HFF-Myc (cell line): ENCODE measurements at regions not wholly inside any gene's neighbourhood (a gene's known extent, or its start where the extent isn't known, plus 50 kb on each side); places are given as distances from the start of the nearest gene placed in this dataset.
"Not testable (repeated sequence)": the region's sequence is repeated elsewhere in the genome, so short reads cannot be mapped to it uniquely, and the experiment has no call there.

Experiments used
- DNase-seq: peaks from one replicate; pipeline ENCODE4 v3.0.0-alpha.2; 2011; ENCODE audit warnings: low read depth; ENCODE audit errors: extremely low read depth
- H3K4me3 ChIP-seq: replicated peaks from 2 replicates; pipeline ENCODE4 v1.5.1; 2011; ENCODE audit warnings: low read depth, mild to moderate bottlenecking, control low read depth, low read length
- CTCF ChIP-seq: IDR thresholded peaks from 2 replicates; pipeline ENCODE4 v1.5.1; 2012; ENCODE audit warnings: mild to moderate bottlenecking, low read depth, low read length, control low read depth; ENCODE audit errors: missing control alignments

GRCh38 chr5:127176769-127177168, 103.5 kb upstream of the C5orf63 start:
- no peak for TF ChIP-seq CTCF
- DNase-seq = no peak
- no peak overlapping the region for H3K4me3 ChIP-seq

DNA sequence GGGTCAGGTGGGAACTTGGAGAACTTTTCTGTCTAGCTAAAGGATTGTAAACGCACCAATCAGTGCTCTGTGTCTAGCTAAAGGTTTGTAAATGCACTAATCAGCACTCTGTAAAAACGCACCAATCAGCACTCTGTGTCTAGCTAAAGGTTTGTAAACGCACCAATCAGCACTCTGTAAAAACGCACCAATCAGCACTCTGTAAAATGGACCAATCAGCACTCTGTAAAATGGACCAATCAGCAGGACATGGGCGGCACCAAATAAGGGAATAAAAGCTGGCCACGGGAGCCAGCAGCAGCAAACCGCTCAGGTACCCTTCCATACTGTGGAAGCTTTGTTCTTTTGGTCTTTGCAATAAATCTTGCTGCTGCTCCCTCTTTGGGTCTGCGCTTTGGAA, 108.0 kb upstream of the MEGF10 start:
- DNase-seq, H3K4me3 ChIP-seq: not testable (repeated sequence)

- no peak overlapping the region for H3K4me3 ChIP-seq
- DNase-seq = no peak
- TF ChIP-seq CTCF = no peak
Observed at GRCh38 chr5:127183332-127183731, 107.3 kb upstream of the MEGF10 start.

DNA sequence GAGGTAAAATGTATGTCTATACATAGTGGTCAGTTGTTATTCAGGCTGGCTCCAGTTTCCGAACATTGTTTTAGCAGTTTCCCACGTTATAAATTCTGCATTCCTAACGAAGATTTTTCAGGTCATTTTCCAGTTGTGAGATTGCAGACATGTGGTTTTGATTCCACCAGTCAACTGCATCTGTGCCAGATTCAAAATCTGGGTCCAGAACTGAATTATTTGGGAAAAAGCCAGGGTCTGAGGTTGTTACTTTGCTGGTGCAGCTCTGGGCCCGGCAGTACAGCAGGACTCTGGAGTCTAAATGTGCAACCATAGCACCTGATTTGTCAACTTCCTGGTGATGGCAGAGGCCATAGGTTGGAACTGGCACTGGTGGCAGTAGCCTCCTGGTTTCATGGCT, 105.7 kb upstream of the MEGF10 start:
- DNase-seq = peak; percentile 24
- no peak for TF ChIP-seq CTCF
- H3K4me3 ChIP-seq = no peak overlapping the region

- DNase-seq = no peak
- TF ChIP-seq CTCF = no peak
- H3K4me3 ChIP-seq = no peak overlapping the region
Observed at GRCh38 chr5:127186657-127187056, 103.9 kb upstream of the MEGF10 start.

- no peak for DNase-seq
- H3K4me3 ChIP-seq = no peak overlapping the region
- no peak for TF ChIP-seq CTCF
Observed at GRCh38 chr5:127187706-127188105, 102.9 kb upstream of the MEGF10 start.

- no peak overlapping the region for H3K4me3 ChIP-seq
- TF ChIP-seq CTCF = no peak
- no peak for DNase-seq
Observed at GRCh38 chr5:127192150-127192549, 98.4 kb upstream of the MEGF10 start.
